Loucy (cell line): ENCODE measurements at regions not wholly inside any gene's neighbourhood (a gene's known extent, or its start where the extent isn't known, plus 50 kb on each side); places are given as distances from the start of the nearest gene placed in this dataset.

Experiments
- CTCF ChIP-seq: fragments of 200-600 bp; sonication (generic); conservative IDR thresholded peaks from 2 replicates; pipeline ENCODE4 v1.5.1; 2014; ENCODE audit warnings: mild to moderate bottlenecking, antibody characterized with exemption, low read length
- EZH2phosphoT487 ChIP-seq: fragments of 200-600 bp; IDR thresholded peaks from 2 replicates; pipeline ENCODE4 v1.6.1; 2018; ENCODE audit warnings: antibody characterized with exemption, mild to moderate bottlenecking, moderate library complexity, borderline replicate concordance

DNA sequence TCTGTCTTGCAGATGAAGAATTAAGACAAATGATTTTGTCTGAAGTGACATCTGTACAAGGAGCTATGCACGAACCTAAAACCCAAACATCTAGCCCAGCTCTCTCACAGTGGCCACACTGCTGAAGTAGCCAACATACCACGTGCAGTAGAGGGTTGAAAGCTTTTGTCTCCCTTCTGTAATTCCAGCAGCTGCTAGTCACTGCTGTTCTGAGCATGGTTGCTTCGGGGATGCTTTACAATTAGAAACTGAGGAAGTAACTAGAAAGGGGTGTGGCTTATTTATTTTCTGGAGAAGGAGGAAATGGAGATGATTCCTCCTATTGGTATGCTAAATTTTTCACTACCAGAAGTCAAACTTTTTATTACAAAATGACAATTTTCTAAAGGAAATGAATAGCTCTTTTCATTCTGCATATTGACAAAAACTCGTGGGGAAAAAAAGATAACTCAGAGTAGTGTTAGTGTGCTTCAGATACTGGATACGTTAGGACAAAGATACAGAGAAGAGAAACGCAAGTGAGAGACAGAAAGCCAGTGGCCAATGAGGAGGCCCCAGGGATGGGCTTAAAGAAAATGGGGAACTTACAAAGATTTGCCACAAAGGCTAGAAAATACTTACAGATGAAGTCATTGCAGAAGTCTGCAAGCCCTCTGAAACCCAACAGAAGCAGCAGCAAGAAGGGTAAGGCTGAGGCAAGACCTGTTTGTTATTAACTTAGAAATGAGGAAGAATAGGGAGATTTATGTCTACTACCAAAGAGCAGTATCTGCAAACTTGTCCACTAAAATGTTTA lies 192.7 kb upstream of the MIR17HG start:
- TF ChIP-seq CTCF: no peak
- no peak for TF ChIP-seq EZH2phosphoT487
